ENCODE measurements at regions not wholly inside any gene's neighbourhood (a gene's known extent, or its start where the extent isn't known, plus 50 kb on each side); places are given as distances from the start of the nearest gene placed in this dataset.

- FAIRE-seq (no peak), ATAC-seq (no peak), DNase-seq (ENCODE audit: low spot score) (no peak)
- BruUV-seq (replicated peaks) = no TSS peak
- Histone ChIP-seq H3K9me3 (ENCODE audit: low read length) (no peaks in the 10 kb centered on the region), H2AFZ (ENCODE audit: low read length) (no peak overlapping the region), H3K36me3 (replicated peaks in 1 of 2; ENCODE audit: control insufficient read depth in 1 of 2, insufficient read depth in 2 of 2, low read length in 2 of 2) (no peaks in the 10 kb centered on the region), H3K27ac (ENCODE audit: extremely low read length, insufficient read depth, low read length) (no peak overlapping the region), H3K79me2 (ENCODE audit: insufficient read depth, low read length) (no peaks in the 10 kb centered on the region), H3K4me3 (replicated peaks in 1 of 3; ENCODE audit: insufficient read depth in 1 of 3, low read depth in 2 of 3, low read length in 3 of 3) (no peak overlapping the region), H3K27me3 (ENCODE audit: control insufficient read depth in 1 of 2, insufficient read depth in 2 of 2, low read length in 2 of 2) (no peaks in the 10 kb centered on the region; a peak in 1 of 5 replicates), H3K4me1 (ENCODE audit: insufficient read depth, low read length) (no peaks in the 10 kb centered on the region), H3K9ac (ENCODE audit: insufficient read depth, low read depth, low read length) (no peak overlapping the region), H3K4me2 (ENCODE audit: low read depth, low read length) (no peak overlapping the region), H4K20me1 (ENCODE audit: insufficient read depth, low read length) (no peaks in the 10 kb centered on the region)
- CTCF ChIA-PET (ENCODE audit: low intra/inter-chr PET ratio, low total read pairs) = no interaction called here
- POLR2A ChIA-PET = no interaction called here
- in situ Hi-C loops (cut with HindIII; ENCODE audit: extremely low pct_ligation_motif_present, low pct_unique_long_range_greater_than_20kb) (no loop called here), intact Hi-C loops (cut with micrococcal nuclease; ENCODE audit: unreplicated experiment) (no loop called here)
- TF ChIP-seq ZBTB14 (CRISPR knock-in tag; IDR thresholded peaks at IDR 0.05) (no peak), GMEB2 (CRISPR knock-in tag; IDR thresholded peaks at IDR 0.05; ENCODE audit: low read depth) (no peak), RORA (CRISPR knock-in tag; IDR thresholded peaks at IDR 0.05) (no peak), NR2F1 (CRISPR knock-in tag; IDR thresholded peaks at IDR 0.05) (no peak), REXO4 (CRISPR knock-in tag; IDR thresholded peaks at IDR 0.05; ENCODE audit: borderline replicate concordance) (no peak), SP1 (IDR thresholded peaks at IDR 0.05) (no peak), SP1 (CRISPR knock-in tag; IDR thresholded peaks at IDR 0.05) (no peak), ZEB1 (IDR thresholded peaks at IDR 0.05; ENCODE audit: insufficient replicate concordance, low read depth) (no peak), NFRKB (IDR thresholded peaks at IDR 0.05) (no peak), MTA3 (CRISPR knock-in tag; IDR thresholded peaks at IDR 0.05) (no peak), THAP7 (CRISPR knock-in tag; IDR thresholded peaks at IDR 0.05) (no peak), DMTF1 (CRISPR knock-in tag; IDR thresholded peaks at IDR 0.05) (no peak), ZNF740 (CRISPR knock-in tag; IDR thresholded peaks at IDR 0.05) (no peak), NONO (IDR thresholded peaks at IDR 0.05) (no peak), NONO (CRISPR knock-in tag; conservative IDR thresholded peaks at IDR 0.05) (no peak), SP5 (CRISPR knock-in tag; IDR thresholded peaks at IDR 0.05; ENCODE audit: borderline replicate concordance, low read depth) (no peak)
- WGBS (ENCODE audit: low lambda C conversion rate) = 15% methylated on average over 4 of the region's 4 CpGs
These were observed 174.8 kb downstream of the ZNF248 start for GRCh38 chr10:37682617-37683016.

Data from HepG2 (cell line).